ENCODE measurements at regions not wholly inside any gene's neighbourhood (a gene's known extent, or its start where the extent isn't known, plus 50 kb on each side); places are given as distances from the start of the nearest gene placed in this dataset.

DNA sequence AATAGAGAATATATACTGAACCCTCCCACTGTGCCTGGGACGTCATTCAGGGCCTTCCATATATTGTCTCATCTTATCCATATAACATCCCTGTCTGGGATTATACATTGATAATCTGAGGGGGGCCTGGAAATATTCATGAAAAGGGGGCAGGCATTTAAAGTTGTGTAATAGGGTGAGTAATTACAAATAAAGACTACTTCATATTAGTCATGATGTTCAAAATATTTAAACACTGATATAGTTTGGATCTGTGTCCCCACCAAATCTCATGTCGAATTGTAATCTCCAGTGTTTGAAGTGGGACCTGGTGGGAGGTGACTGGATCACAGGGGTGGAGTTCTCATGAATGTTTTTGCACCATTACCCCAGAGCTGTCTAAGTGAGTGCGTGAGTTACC is 97.8 kb downstream of the AQP9 start:
- H3K36me3 ChIP-seq: no peaks in the 10 kb centered on the region
- intact Hi-C loops (cut with DNase I): no loop called here
- H3K4me1 ChIP-seq: no peaks in the 10 kb centered on the region
- H3K9me3 ChIP-seq: no peaks in the 10 kb centered on the region
- 93 to 96% methylated on average over 3 of the region's 3 CpGs for WGBS, 2 donors
- TF ChIP-seq, protein P1, sequence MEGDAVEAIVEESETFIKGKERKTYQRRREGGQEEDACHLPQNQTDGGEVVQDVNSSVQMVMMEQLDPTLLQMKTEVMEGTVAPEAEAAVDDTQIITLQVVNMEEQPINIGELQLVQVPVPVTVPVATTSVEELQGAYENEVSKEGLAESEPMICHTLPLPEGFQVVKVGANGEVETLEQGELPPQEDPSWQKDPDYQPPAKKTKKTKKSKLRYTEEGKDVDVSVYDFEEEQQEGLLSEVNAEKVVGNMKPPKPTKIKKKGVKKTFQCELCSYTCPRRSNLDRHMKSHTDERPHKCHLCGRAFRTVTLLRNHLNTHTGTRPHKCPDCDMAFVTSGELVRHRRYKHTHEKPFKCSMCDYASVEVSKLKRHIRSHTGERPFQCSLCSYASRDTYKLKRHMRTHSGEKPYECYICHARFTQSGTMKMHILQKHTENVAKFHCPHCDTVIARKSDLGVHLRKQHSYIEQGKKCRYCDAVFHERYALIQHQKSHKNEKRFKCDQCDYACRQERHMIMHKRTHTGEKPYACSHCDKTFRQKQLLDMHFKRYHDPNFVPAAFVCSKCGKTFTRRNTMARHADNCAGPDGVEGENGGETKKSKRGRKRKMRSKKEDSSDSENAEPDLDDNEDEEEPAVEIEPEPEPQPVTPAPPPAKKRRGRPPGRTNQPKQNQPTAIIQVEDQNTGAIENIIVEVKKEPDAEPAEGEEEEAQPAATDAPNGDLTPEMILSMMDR (IDR thresholded peaks at IDR 0.05): no peak
- TF ChIP-seq POLR2AphosphoS5 (IDR thresholded peaks at IDR 0.05) (no peak), POLR2A (IDR thresholded peaks at IDR 0.05) (no peak), EP300 (IDR thresholded peaks at IDR 0.05) (no peak)
- H3K27ac ChIP-seq: no peak overlapping the region
- DNase-seq: no peak
- no peak overlapping the region for H3K4me3 ChIP-seq
- H3K27me3 ChIP-seq: no peaks in the 10 kb centered on the region

DNA sequence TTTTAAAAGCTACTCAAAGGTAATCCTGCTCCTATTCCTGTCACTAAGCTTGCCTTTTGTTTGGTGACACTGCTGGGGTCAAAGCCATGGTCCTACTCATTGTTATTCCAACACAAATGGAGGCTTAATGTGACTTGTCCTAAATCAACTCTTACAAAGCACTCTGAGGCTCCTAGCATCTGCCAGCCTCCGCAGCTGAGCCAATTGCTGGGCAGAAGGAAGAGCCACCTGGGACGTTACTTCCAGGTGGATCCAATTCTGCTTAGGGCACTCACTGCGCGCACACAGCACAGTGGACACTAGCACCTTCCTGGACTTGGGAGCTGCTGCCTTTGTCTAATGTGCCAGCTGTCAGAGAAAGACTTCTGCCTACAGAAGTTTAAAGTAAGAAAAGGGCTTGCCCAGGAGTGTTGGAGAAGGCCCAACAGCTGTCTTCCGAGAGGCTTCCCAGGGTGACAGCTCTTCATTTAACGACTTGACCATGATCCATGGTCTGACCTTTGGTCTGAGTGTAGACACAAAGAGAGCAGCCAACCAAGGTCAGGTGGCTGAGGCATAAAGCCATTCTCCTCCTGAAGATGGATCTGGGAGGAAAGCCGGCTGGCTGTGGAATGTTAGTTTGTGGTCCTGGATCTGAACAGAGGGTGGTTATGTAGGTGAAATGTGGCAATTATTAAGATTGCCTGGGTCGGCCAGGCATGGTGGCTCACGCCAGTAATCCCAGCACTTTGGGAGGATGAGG is 102.2 kb downstream of the AQP9 start:
- 87 to 88% methylated on average over 9 of the region's 9 CpGs for WGBS, 2 donors
- TF ChIP-seq, protein P1 (IDR thresholded peaks at IDR 0.05): no peak
- TF ChIP-seq POLR2AphosphoS5 (IDR thresholded peaks at IDR 0.05) (no peak), POLR2A (IDR thresholded peaks at IDR 0.05) (no peak), EP300 (IDR thresholded peaks at IDR 0.05) (no peak)
- H3K4me1 ChIP-seq: no peaks in the 10 kb centered on the region
- no peaks in the 10 kb centered on the region for H3K9me3 ChIP-seq
- no peak overlapping the region for H3K4me3 ChIP-seq
- DNase-seq: no peak
- no peaks in the 10 kb centered on the region for H3K36me3 ChIP-seq
- intact Hi-C loops (cut with DNase I): no loop called here
- H3K27ac ChIP-seq: no peak overlapping the region
- no peaks in the 10 kb centered on the region for H3K27me3 ChIP-seq

- no peaks in the 10 kb centered on the region for H3K36me3 ChIP-seq
- 21 to 67% methylated on average over 7 of the region's 7 CpGs for WGBS, 2 donors
These were observed 103.7 kb downstream of the AQP9 start for GRCh38 chr15:58241872-58242271.

DNA sequence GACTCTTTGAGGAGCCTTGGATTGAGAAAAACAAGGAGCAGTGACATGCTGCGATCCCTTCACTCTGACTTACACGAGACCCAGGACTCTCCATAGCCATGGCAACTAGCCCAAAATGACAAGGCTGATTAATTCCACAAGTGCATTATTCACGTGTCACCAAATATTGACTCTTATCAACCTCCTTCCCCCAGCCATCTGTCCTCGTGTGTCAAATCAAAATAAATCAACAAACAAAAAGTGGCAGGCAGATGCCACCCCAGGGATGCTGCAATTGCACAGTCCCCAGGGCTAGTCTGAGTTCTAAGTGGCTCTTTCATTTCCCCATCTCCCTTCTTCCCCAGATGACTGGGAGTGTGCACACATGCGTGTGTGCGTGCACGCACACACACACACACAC is 104.9 kb downstream of the AQP9 start:
- H3K27ac ChIP-seq: no peak overlapping the region
- H3K27me3 ChIP-seq: no peaks in the 10 kb centered on the region
- WGBS, 2 donors: 69 to 74% methylated on average over 7 of the region's 7 CpGs
- H3K4me3 ChIP-seq: no peak overlapping the region
- H3K4me1 ChIP-seq: no peaks in the 10 kb centered on the region
- TF ChIP-seq POLR2AphosphoS5 (IDR thresholded peaks at IDR 0.05) (no peak), POLR2A (IDR thresholded peaks at IDR 0.05) (no peak), EP300 (IDR thresholded peaks at IDR 0.05) (no peak)
- TF ChIP-seq, protein P1 (IDR thresholded peaks at IDR 0.05): no peak
- no peaks in the 10 kb centered on the region for H3K9me3 ChIP-seq
- DNase-seq: no peak
- intact Hi-C loops (cut with DNase I): no loop called here
- H3K36me3 ChIP-seq: no peaks in the 10 kb centered on the region

More at GRCh38 chr15:58241872-58242271, 103.7 kb downstream of the AQP9 start:
- H3K27ac ChIP-seq: no peak overlapping the region
- H3K27me3 ChIP-seq: no peaks in the 10 kb centered on the region
- no peak for DNase-seq
- no peaks in the 10 kb centered on the region for H3K9me3 ChIP-seq
- TF ChIP-seq POLR2AphosphoS5 (IDR thresholded peaks at IDR 0.05): no peak
- TF ChIP-seq EP300 (IDR thresholded peaks at IDR 0.05): no peak
- TF ChIP-seq, protein P1 (IDR thresholded peaks at IDR 0.05): no peak
- TF ChIP-seq POLR2A (IDR thresholded peaks at IDR 0.05): no peak
- intact Hi-C loops (cut with DNase I): no loop called here
- no peaks in the 10 kb centered on the region for H3K4me1 ChIP-seq
- H3K4me3 ChIP-seq: no peak overlapping the region

DNA sequence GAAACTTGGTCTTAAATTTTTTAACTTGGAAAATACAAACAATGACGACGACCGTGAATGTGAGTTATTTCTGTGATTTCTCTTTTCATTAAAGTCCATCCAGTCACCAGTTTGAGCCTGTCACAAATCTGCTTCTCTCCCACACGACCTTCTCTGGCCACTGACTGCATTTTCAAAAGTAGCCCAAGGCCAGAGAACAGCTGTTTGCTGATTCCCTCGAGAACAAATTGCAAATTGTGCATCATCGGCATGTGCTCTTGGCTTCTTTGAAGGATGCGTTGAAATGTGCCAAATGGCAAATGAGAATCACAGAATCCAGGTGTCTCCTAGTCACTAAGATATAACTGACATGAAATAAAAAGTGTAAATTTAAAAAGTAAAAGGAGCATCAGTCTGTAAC is 106.4 kb downstream of the AQP9 start:
- Histone ChIP-seq H3K27ac (no peak overlapping the region), H3K4me1 (no peaks in the 10 kb centered on the region), H3K4me3 (no peak overlapping the region), H3K9me3 (no peaks in the 10 kb centered on the region), H3K36me3 (no peaks in the 10 kb centered on the region), H3K27me3 (no peaks in the 10 kb centered on the region)
- DNase-seq: no peak
- intact Hi-C loops (cut with DNase I): no loop called here
- WGBS, 2 donors: 80 to 83% methylated on average over 7 of the region's 7 CpGs
- TF ChIP-seq POLR2A (IDR thresholded peaks at IDR 0.05): no peak
- no peak for TF ChIP-seq POLR2AphosphoS5 (IDR thresholded peaks at IDR 0.05)
- no peak for TF ChIP-seq EP300 (IDR thresholded peaks at IDR 0.05)
- TF ChIP-seq, protein P1 (IDR thresholded peaks at IDR 0.05): no peak
